Glomerular visceral epithelial cell (primary cell): ENCODE measurements at regions not wholly inside any gene's neighbourhood (a gene's known extent, or its start where the extent isn't known, plus 50 kb on each side); places are given as distances from the start of the nearest gene placed in this dataset.

Experiments
- DNase-seq: peaks from one replicate; pipeline ENCODE4 v3.0.0-alpha.2; 2016; ENCODE audit errors: extremely low spot score

DNA sequence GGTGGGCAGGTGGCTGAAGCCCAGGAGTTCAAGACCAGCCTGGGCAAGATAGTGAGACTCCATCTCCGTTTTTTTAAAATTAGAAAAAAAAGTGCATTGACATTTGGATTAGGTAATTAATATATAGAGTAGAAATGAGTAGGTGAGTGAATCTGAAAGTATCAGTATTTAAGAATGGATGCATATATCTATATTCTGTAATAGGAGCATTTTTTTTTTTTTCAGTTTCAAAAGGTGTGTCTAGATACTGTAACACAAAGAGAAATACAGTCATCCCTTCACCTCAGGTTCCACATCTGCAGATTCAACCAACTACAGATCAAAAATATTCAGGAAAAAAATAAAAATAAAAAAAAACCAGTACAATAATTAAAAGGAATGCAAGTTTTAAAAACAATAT, 50.8 kb downstream of the RBM27 start:
- no peak for DNase-seq

DNA sequence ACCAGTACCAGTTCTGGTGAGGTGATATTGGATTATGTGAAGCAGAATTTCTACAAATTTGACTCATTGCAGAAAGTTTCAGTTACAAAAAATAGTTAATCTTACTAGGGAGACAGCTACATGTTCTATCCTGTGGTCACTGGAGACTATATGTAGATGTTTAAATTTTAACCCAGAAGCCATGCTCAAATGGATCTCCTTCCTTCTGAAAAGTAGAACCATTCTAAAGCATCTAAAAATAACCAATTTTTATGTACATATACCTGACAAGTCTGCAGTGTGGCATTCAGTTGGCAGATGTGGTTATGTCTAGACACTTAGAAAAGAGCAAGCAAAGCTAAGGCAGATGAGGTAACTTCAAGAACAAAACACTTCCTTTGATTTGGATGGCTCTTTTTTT, 65.5 kb upstream of the POU4F3 start:
- no peak for DNase-seq

DNA sequence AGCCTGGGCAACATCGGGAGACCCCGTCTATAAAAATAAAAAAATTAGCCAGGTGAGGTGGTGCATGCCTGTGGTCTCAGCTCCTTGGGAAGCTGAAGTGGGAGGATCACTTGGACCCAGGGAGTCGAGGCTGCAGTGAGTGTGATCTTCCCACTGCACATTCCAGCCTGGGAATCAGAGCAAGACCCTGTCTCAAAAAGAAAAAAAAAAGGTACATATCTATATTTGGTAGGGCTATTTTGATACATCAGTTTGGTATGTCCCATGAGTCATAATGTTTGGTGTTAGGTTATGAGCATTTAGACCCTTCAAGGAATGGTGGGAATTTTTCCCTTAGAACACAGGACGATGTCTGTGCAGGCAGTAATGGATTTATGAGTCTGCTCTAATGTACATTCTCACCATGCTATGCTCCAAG, 55.3 kb upstream of the POU4F3 start:
- peak; percentile 88 for DNase-seq

DNA sequence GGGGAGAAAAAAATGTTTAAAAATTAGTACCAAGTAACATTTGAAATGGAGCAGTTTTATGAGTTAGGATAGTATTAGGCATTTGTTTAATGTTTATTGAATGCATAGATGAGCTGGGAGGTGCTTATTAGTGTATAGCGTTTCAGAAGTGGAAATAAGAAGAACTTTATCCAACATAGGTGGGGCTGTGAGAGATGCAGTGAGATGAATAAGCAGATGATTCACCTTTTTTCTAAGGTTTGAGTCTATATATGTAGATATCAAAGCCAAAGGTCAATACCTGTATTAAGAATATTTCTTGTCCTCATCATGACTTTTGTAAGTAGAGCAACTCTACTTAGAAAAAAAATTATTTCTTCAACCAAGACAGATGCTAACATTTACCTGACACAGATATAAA, 54.6 kb upstream of the POU4F3 start:
- DNase-seq, result no peak
